Skeletal muscle cell (primary cell): ENCODE measurements at regions not wholly inside any gene's neighbourhood (a gene's known extent, or its start where the extent isn't known, plus 50 kb on each side); places are given as distances from the start of the nearest gene placed in this dataset.
"Not testable (repeated sequence)": the region's sequence is repeated elsewhere in the genome, so short reads cannot be mapped to it uniquely, and the experiment has no call there.

Experiments used
- DNase-seq: peaks from one replicate; pipeline ENCODE4 v3.0.0-alpha.2; 2010; ENCODE audit warnings: low read depth
- H3K4me3 ChIP-seq: 2 replicates; pipeline ENCODE4 v1.5.1; 2011; ENCODE audit warnings: low read depth, mild to moderate bottlenecking, control low read depth, low read length, moderate library complexity

- no peak for DNase-seq
Measured at GRCh38 chrX:95754411-95754810, 930.2 kb upstream of the DIAPH2 start.

GRCh38 chrX:95760356-95760755 lies 924.3 kb upstream of the DIAPH2 start:
- H3K4me3 ChIP-seq = no peak overlapping the region
- DNase-seq = no peak

More at GRCh38 chrX:95754411-95754810, 930.2 kb upstream of the DIAPH2 start:
- H3K4me3 ChIP-seq = no peak overlapping the region

- DNase-seq = no peak
- H3K4me3 ChIP-seq = no peak overlapping the region
Measured at GRCh38 chrX:95762716-95763115, 921.9 kb upstream of the DIAPH2 start.

GRCh38 chrX:95764972-95765451 lies 919.6 kb upstream of the DIAPH2 start:
- no peak overlapping the region for H3K4me3 ChIP-seq
- DNase-seq = no peak

GRCh38 chrX:95771198-95771597 lies 913.4 kb upstream of the DIAPH2 start:
- H3K4me3 ChIP-seq, DNase-seq: not testable (repeated sequence)

- no peak overlapping the region for H3K4me3 ChIP-seq
Measured at GRCh38 chrX:95791876-95792275, 892.8 kb upstream of the DIAPH2 start.

DNA sequence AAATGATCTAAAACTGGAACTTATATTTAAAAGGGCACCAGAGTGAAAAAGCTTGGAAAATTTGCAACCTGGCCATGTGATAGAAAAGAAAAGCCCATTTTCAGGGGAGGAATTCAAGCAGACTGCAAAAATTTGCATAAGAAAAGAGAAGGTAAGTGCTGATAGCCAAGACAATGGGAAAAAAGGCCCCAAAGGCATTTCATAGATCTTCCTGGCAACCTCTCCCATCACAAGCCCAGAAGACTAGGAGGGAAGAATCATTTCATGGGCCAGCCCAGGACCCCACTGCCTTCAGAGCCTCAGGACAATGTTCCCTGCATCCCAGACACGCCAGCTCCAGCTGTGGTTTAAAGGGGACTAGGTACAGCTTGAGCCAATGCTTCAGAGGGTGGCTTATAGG lies 887.3 kb upstream of the DIAPH2 start:
- DNase-seq = no peak
- no peak overlapping the region for H3K4me3 ChIP-seq

More at GRCh38 chrX:95791876-95792275, 892.8 kb upstream of the DIAPH2 start:
- DNase-seq = no peak

- DNase-seq = no peak
Measured at GRCh38 chrX:95823796-95824195, 860.8 kb upstream of the DIAPH2 start.

GRCh38 chrX:95835223-95835622 lies 849.4 kb upstream of the DIAPH2 start:
- H3K4me3 ChIP-seq = no peak overlapping the region
- DNase-seq = no peak

More at GRCh38 chrX:95823796-95824195, 860.8 kb upstream of the DIAPH2 start:
- no peak overlapping the region for H3K4me3 ChIP-seq

- H3K4me3 ChIP-seq = no peak overlapping the region
- DNase-seq = no peak
Measured at GRCh38 chrX:95836517-95836916, 848.1 kb upstream of the DIAPH2 start.

- DNase-seq = no peak
- no peak overlapping the region for H3K4me3 ChIP-seq
Measured at GRCh38 chrX:95841863-95842262, 842.8 kb upstream of the DIAPH2 start.

GRCh38 chrX:95860127-95860526 lies 824.5 kb upstream of the DIAPH2 start:
- H3K4me3 ChIP-seq = no peak overlapping the region
- DNase-seq = no peak

- no peak overlapping the region for H3K4me3 ChIP-seq
- DNase-seq = no peak
Measured at GRCh38 chrX:95875661-95876060, 809.0 kb upstream of the DIAPH2 start.

GRCh38 chrX:95878874-95879273 lies 805.8 kb upstream of the DIAPH2 start:
- no peak for DNase-seq
- H3K4me3 ChIP-seq = no peak overlapping the region

DNA sequence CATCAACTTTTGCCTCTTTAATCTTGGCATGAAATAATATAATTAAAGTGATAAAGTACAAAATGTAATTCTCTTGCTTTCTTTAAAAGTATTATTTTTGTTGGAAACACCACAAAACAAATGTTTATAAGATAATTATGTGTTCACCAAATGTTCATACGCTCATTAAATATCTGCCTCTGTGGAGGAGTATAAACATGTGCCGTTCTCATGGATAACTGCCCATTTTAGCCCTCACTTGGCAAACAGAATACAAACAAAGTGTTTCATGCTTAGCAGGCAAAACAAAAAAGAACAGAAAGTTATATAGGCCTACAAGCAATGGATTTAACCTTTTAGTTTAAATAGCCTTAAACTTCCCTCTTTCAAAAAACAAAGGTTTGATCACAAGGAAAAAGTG lies 800.5 kb upstream of the DIAPH2 start:
- peak; percentile 15 for DNase-seq
- H3K4me3 ChIP-seq = no peak overlapping the region

DNA sequence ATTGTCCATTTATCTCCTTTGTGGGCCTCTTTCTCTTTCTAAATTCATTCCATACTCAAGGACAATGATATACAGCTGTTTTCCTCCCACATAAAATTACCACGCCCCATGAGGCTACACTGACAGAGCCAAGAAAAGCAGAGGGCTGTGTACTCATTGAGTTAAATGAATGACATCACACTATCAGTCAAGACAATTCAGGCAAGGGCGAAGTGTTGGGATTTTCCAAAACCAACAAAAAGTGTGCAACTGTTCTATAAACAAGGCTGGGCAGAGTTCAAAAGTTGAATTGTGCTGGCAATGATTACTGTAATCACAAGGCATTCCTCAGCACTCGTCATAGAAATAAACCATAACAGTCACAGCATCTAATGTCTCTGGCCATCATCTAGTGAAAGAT lies 799.6 kb upstream of the DIAPH2 start:
- peak; percentile 63 for DNase-seq
- no peak overlapping the region for H3K4me3 ChIP-seq

DNA sequence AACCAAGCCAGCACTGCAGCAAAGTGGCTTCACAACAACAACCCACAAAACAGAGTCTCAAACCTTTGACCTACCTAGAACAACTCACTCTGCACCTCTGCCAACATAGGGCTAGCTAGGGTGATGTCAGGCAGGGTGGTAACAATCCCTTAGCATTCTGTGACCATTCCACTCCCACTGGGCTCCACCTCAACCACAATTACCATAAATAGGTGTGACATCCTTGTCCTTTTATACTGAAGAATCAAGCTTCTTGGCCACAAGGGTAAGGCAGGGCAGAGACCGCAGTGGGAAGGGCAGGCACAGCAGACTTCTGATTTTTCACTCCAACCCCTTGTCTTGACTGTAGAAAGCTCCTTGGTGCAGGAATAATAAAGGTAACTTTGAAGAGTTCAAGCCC lies 795.4 kb upstream of the DIAPH2 start:
- no peak overlapping the region for H3K4me3 ChIP-seq
- DNase-seq = no peak

GRCh38 chrX:95893636-95894035 lies 791.0 kb upstream of the DIAPH2 start:
- peak; percentile 60 for DNase-seq
- no peak overlapping the region for H3K4me3 ChIP-seq

DNA sequence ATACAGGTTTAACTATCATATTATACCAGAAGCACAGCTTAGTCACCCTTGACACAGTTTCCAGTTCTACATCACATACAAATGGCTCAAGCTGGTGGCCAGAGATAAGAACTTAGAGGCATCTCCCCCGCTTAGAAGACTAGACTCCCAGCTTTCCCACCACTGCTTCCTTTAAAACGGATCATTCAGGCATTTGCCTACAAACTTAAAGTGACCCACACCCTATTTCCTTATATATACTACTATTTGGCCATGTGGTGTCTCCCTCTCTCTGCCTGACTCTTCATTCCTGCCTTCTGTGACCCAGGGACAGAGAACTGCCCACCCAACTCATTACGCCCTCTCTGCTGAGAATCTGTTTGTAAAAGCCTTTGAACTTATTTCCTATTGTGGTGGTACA lies 781.2 kb upstream of the DIAPH2 start:
- no peak overlapping the region for H3K4me3 ChIP-seq
- DNase-seq = no peak

- no peak overlapping the region for H3K4me3 ChIP-seq
- DNase-seq = no peak
Measured at GRCh38 chrX:95903975-95904374, 780.7 kb upstream of the DIAPH2 start.

DNA sequence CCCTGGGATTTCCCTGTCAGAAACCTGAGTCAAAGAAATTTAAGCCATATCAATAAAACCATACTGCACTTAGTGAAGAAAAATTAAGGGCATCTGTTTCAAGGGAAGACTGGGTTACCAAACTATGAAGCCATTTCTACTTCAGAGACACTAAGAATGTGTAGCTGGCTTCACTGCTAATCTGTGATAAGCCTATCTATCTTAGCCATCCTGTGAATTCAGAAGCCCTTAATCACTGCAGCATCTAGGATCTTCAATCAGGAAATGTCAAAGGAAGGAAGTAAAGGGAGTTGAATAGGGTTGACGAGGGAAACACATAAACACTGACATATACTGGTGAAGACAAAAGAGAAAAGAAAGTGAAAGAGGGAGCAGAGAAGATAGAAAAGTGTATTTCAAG lies 777.6 kb upstream of the DIAPH2 start:
- no peak for DNase-seq

DNA sequence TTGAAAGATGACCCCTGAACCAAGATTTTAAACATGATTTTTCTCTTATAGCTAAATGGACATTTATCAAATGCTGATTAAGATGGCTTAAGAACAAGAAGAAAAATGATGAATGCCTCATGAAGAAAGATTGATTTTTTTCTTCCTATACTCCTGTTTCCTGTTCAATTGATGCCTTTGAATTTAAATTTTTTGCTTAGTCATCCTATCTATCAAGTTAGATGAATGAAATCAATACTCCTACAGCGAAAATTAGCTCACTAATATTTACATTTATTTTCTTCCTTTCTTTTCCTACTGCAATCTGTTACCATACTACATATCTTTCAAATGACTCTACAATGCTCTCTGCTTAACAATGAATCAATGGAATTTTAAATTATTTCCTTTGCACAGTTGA lies 773.6 kb upstream of the DIAPH2 start:
- H3K4me3 ChIP-seq = no peak overlapping the region
- DNase-seq = no peak

More for the DNA sequence above, 777.6 kb upstream of the DIAPH2 start:
- no peak overlapping the region for H3K4me3 ChIP-seq
